ENCODE measurements at regions not wholly inside any gene's neighbourhood (a gene's known extent, or its start where the extent isn't known, plus 50 kb on each side); places are given as distances from the start of the nearest gene placed in this dataset.

DNA sequence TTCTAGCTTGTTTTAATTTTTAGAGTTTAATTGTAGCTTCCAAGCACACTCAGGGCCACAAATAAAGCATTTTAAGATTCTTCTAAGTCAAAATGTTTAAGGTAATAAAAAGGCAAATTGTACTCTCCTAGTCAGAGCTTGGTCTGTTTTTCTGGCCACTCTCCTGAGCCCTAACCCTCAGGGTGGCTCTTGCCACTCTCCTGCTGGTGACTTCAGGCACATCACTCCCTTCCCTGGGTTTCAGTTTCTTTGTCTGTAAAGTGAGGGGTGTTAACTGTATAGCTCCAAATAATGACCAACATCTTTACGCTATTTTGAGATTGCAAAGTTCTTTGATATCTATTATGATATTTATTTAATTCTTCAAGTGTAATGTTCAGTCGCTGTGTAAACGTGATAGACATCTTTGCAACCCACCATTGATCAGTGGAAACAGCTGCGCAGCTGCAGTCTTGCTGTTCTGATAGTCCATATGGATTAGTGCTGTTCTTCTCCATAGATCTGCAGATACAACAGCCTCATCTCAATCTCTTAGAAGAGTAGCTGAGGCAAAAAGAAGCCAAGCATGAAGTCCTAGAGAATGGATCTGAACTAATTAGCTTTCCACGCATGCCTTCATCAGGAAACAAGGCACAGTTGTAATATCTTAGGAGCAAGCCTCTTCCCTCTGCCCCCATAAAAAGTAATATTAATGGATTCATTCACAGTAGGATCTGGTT is 189.9 kb downstream of the PLPP4 start:
- H3K4ac ChIP-seq (ENCODE audit: low read depth, low read length) = no peak overlapping the region
- H3K36me3 Mint-ChIP-seq (ENCODE audit: insufficient read depth in 1 of 3, low read depth in 3 of 3) = no peaks in the 10 kb centered on the region
- H2BK120ac ChIP-seq (ENCODE audit: low read depth, low read length, poor library complexity, severe bottlenecking) = no peak overlapping the region
- H3K9ac ChIP-seq (ENCODE audit: extremely low read depth, insufficient read length, low read length) = no peak overlapping the region
- no peak overlapping the region for H2BK12ac ChIP-seq (ENCODE audit: insufficient read length, low read depth, low read length)
- H2BK5ac ChIP-seq (ENCODE audit: insufficient read length, low read length) = no peak overlapping the region
- H3K27me3 ChIP-seq (ENCODE audit: insufficient read depth, low read length) = peaks cover 11% of the 10 kb centered on the region; the same call in 1 of the 2 replicates
- no peak overlapping the region for H3K4me2 ChIP-seq (ENCODE audit: insufficient read depth, insufficient read length, low read length)
- H2AFZ ChIP-seq (ENCODE audit: low read length) = no peak overlapping the region
- H3K4me1 ChIP-seq (ENCODE audit: insufficient read depth, low read length) = peaks cover 21% of the 10 kb centered on the region; the same call in 1 of the 2 replicates
- no peak overlapping the region for H3K27ac ChIP-seq (ENCODE audit: insufficient read length, low read depth, low read length)
- H4K91ac ChIP-seq (ENCODE audit: insufficient read length, low read depth, low read length) = no peak overlapping the region
- no peaks in the 10 kb centered on the region for H3K79me2 ChIP-seq (ENCODE audit: insufficient read depth, low read length)
- H4K20me1 ChIP-seq (ENCODE audit: control insufficient read depth, insufficient read depth, insufficient read length) = no peaks in the 10 kb centered on the region
- no peak overlapping the region for H4K5ac ChIP-seq (ENCODE audit: insufficient read length, low read depth, low read length)
- no peak overlapping the region; a peak in 1 of 7 replicates for H3K27ac Mint-ChIP-seq
- no peak for DNase-seq
- no peak overlapping the region for H3K14ac ChIP-seq (ENCODE audit: insufficient read depth, low read length)
- H3K79me1 ChIP-seq (ENCODE audit: insufficient read depth, low read depth, low read length, poor library complexity, severe bottlenecking) = no peaks in the 10 kb centered on the region
- H3K23ac ChIP-seq (ENCODE audit: insufficient read length, low read depth, low read length) = no peak overlapping the region
- H3K56ac ChIP-seq (ENCODE audit: insufficient read length, low read depth, low read length) = no peak overlapping the region
- no peak overlapping the region for H2BK15ac ChIP-seq (ENCODE audit: low read depth, low read length)
- H2AK5ac ChIP-seq (ENCODE audit: insufficient read length, low read length) = no peak overlapping the region
- no peak overlapping the region for H3T11ph ChIP-seq (ENCODE audit: low read length)
- H3K4me1 Mint-ChIP-seq = peaks cover 40 to 52% of the 10 kb centered on the region in 2 experiments
- no peak overlapping the region for H2BK20ac ChIP-seq (ENCODE audit: low read depth, low read length, poor library complexity, severe bottlenecking)
- H3K4me3 Mint-ChIP-seq = no peak overlapping the region
- no peaks in the 10 kb centered on the region for H3K9me3 ChIP-seq (ENCODE audit: control insufficient read depth, low read depth, low read length)
- H3K27me3 Mint-ChIP-seq (ENCODE audit: low read depth) = peaks cover 59% of the 10 kb centered on the region
- WGBS (ENCODE audit: extremely low coverage, insufficient read length, low lambda C conversion rate) = no CpG with 5 or more reads among the region's 5 CpGs
- TF ChIP-seq, protein P1, sequence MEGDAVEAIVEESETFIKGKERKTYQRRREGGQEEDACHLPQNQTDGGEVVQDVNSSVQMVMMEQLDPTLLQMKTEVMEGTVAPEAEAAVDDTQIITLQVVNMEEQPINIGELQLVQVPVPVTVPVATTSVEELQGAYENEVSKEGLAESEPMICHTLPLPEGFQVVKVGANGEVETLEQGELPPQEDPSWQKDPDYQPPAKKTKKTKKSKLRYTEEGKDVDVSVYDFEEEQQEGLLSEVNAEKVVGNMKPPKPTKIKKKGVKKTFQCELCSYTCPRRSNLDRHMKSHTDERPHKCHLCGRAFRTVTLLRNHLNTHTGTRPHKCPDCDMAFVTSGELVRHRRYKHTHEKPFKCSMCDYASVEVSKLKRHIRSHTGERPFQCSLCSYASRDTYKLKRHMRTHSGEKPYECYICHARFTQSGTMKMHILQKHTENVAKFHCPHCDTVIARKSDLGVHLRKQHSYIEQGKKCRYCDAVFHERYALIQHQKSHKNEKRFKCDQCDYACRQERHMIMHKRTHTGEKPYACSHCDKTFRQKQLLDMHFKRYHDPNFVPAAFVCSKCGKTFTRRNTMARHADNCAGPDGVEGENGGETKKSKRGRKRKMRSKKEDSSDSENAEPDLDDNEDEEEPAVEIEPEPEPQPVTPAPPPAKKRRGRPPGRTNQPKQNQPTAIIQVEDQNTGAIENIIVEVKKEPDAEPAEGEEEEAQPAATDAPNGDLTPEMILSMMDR (conservative IDR thresholded peaks at IDR 0.05) = peak; percentile 60
- H3K9me3 Mint-ChIP-seq = peaks cover 0 to 3% of the 10 kb centered on the region in 2 experiments; a peak in 2 of 5 replicates
- H3K18ac ChIP-seq (ENCODE audit: insufficient read length, low read depth, low read length) = no peak overlapping the region
- H4K8ac ChIP-seq (replicated peaks; ENCODE audit: insufficient read length, low read depth, low read length) = no peak overlapping the region
- no peaks in the 10 kb centered on the region for H3K23me2 ChIP-seq (ENCODE audit: insufficient read length, low read depth, low read length, poor library complexity, severe bottlenecking)

All from H9 (cell line).